ENCODE measurements at regions not wholly inside any gene's neighbourhood (a gene's known extent, or its start where the extent isn't known, plus 50 kb on each side); places are given as distances from the start of the nearest gene placed in this dataset.

DNA sequence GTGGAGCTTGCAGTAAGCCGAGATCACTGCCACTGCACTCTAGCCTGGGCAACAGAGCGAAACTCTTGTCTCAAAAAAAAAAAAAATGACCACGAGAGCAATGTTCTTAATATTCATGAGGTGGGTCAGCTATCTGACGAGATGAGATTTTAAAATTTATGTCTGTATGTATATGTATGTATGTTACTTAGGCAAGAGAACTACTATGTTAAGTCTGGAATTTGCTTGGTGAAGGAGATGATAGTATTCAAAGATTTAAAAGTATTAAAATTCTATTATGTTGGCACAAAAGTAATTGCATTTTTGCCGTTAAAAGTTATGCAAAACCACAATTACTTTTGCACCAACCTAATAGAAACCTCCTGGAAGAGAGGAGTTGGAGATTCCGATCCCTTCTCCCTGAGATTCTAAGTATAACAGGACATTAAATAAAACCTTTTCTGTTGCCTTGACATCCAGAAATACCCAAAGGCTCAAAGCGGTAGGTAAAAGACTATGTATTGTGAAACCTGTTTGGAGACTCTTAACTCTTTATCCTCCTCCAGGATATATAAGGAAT is 114.3 kb upstream of the TNS3 start:
- Histone ChIP-seq H3K4me1 (ENCODE audit: control insufficient read depth, insufficient read depth, low read length) (peaks cover 2% of the 10 kb centered on the region), H3K9me3 (ENCODE audit: control insufficient read depth, insufficient read depth, low read length) (no peaks in the 10 kb centered on the region), H3K27me3 (ENCODE audit: control insufficient read depth, insufficient read depth, low read length) (no peaks in the 10 kb centered on the region), H3K27ac (ENCODE audit: low read depth, low read length) (no peak overlapping the region), H3K36me3 (ENCODE audit: control insufficient read depth, insufficient read depth, low read length) (no peaks in the 10 kb centered on the region), H3K4me3 (ENCODE audit: low read depth, low read length) (no peak overlapping the region)
- DNase-seq (ENCODE audit: low read depth in 4 of 6, low spot score in 6 of 6): no peak
- 100% methylated on average over 2 of the region's 7 CpGs for WGBS (ENCODE audit: insufficient coverage)

DNA sequence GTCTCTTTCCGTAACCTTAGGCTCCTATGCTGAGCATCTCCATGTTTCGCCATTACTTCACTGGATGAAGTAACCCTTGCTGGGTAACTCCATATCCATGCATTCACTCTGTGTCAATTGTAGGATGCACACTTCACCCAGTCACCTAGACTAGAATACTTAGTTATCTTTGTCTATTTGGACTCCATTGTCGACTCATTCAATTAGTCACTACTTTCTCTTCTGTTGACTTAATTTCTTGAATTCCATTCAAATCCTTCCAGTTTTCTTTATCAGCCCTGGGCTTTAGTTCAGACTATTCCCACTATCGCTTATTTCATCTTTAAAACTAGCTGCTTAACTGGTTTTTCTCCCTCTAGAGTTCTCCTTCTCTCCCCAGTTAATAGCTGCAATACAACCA is 111.3 kb upstream of the TNS3 start:
- Histone ChIP-seq H3K36me3 (ENCODE audit: control insufficient read depth, insufficient read depth, low read length) (no peaks in the 10 kb centered on the region), H3K27me3 (ENCODE audit: control insufficient read depth, insufficient read depth, low read length) (no peaks in the 10 kb centered on the region), H3K27ac (ENCODE audit: low read depth, low read length) (no peak overlapping the region), H3K4me3 (ENCODE audit: low read depth, low read length) (no peak overlapping the region), H3K9me3 (ENCODE audit: control insufficient read depth, insufficient read depth, low read length) (no peaks in the 10 kb centered on the region), H3K4me1 (ENCODE audit: control insufficient read depth, insufficient read depth, low read length) (peaks cover 11% of the 10 kb centered on the region)
- WGBS (ENCODE audit: insufficient coverage): 94% methylated on average over 4 of the region's 4 CpGs
- DNase-seq (ENCODE audit: low read depth in 4 of 6, low spot score in 6 of 6): no peak

DNA sequence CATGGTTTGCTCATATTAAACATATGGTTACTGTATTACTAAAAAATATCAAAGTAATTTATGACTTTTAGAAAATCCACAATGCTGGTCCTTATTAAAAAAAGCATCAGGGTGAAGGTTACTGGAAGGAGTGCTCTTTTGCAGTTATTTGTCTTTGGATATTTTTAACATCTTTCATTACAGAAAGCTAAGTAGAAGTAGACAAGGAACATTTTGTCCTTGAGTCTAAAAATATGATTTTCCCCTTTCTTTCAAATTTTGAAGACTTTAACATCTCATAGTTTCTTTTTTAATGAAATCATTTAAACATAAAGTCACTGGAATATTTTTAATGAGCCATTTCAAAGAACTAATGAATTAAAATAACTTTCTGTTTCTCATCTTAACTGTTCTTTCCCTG is 110.1 kb upstream of the TNS3 start:
- H3K27me3 ChIP-seq (ENCODE audit: control insufficient read depth, insufficient read depth, low read length): no peaks in the 10 kb centered on the region
- DNase-seq (ENCODE audit: low read depth in 4 of 6, low spot score in 6 of 6): no peak
- H3K27ac ChIP-seq (ENCODE audit: low read depth, low read length): no peak overlapping the region
- no peaks in the 10 kb centered on the region for H3K36me3 ChIP-seq (ENCODE audit: control insufficient read depth, insufficient read depth, low read length)
- peaks cover 12% of the 10 kb centered on the region for H3K4me1 ChIP-seq (ENCODE audit: control insufficient read depth, insufficient read depth, low read length)
- no peaks in the 10 kb centered on the region for H3K9me3 ChIP-seq (ENCODE audit: control insufficient read depth, insufficient read depth, low read length)
- no peak overlapping the region for H3K4me3 ChIP-seq (ENCODE audit: low read depth, low read length)

DNA sequence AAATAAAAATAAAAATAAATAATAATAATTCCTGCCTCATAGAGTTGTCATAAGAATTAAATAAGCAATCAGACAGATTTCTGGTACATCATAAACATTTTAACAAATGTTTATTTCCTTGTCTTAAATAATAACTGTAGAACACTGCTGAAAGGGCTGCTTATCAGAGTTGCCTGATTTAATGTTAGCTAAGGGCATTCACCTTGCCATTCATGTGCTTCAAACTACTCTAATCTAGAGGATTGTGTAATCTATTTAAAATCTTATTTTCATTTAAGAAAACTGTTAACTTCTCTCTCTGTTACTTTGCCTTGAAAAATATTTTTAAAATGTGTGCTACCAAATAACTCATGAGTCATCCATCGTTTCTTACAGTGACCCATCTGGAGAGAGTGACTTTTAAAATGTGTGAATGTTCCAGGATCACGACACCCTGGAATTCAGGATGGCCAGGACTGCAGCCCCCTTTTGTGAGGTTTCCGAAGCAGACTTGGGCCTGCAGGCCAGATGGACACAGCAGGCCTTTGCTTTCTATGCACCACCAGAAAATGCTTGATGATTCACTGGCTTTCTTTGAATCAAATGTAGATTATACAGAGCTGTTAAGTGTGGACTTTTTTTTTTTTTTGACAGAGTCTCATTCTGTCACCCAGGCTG is 109.1 kb upstream of the TNS3 start:
- Histone ChIP-seq H3K27ac (ENCODE audit: low read depth, low read length) (no peak overlapping the region), H3K36me3 (ENCODE audit: control insufficient read depth, insufficient read depth, low read length) (no peaks in the 10 kb centered on the region), H3K27me3 (ENCODE audit: control insufficient read depth, insufficient read depth, low read length) (no peaks in the 10 kb centered on the region), H3K9me3 (ENCODE audit: control insufficient read depth, insufficient read depth, low read length) (no peaks in the 10 kb centered on the region), H3K4me1 (ENCODE audit: control insufficient read depth, insufficient read depth, low read length) (peaks cover 12% of the 10 kb centered on the region), H3K4me3 (ENCODE audit: low read depth, low read length) (no peak overlapping the region)
- peak in 1 of 6 donors; percentile 46 for DNase-seq (ENCODE audit: low read depth in 4 of 6, low spot score in 6 of 6)
- WGBS (ENCODE audit: insufficient coverage): 50% methylated on average over 1 of the region's 3 CpGs

DNA sequence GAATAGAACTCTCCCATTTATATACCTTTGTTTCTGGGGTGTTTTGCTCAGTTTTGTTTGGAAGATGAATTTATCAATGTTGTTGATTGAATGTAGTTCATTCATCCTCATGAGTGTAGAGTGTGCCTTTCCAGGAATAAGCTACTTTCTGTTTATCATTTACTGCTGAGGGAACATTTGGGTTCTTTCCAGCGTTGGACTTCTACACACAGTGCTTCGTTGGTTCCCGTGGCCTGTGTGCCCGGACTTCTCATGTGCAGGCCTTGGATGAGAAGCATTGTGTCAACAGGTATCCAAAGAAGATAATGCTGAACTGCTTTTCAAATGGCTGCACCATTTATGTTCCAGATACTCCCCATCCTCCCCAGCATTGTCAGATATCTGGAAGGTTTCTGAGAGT is 107.6 kb upstream of the TNS3 start:
- H3K4me3 ChIP-seq (ENCODE audit: low read depth, low read length): no peak overlapping the region
- peaks cover 12% of the 10 kb centered on the region for H3K4me1 ChIP-seq (ENCODE audit: control insufficient read depth, insufficient read depth, low read length)
- WGBS (ENCODE audit: insufficient coverage): no CpG with 5 or more reads among the region's 4 CpGs
- no peaks in the 10 kb centered on the region for H3K36me3 ChIP-seq (ENCODE audit: control insufficient read depth, insufficient read depth, low read length)
- peak overlapping the region; percentile 76 for H3K27ac ChIP-seq (ENCODE audit: low read depth, low read length)
- no peaks in the 10 kb centered on the region for H3K9me3 ChIP-seq (ENCODE audit: control insufficient read depth, insufficient read depth, low read length)
- DNase-seq (ENCODE audit: low read depth in 4 of 6, low spot score in 6 of 6): peak in 1 of 6 donors; percentile 46
- no peaks in the 10 kb centered on the region for H3K27me3 ChIP-seq (ENCODE audit: control insufficient read depth, insufficient read depth, low read length)

DNA sequence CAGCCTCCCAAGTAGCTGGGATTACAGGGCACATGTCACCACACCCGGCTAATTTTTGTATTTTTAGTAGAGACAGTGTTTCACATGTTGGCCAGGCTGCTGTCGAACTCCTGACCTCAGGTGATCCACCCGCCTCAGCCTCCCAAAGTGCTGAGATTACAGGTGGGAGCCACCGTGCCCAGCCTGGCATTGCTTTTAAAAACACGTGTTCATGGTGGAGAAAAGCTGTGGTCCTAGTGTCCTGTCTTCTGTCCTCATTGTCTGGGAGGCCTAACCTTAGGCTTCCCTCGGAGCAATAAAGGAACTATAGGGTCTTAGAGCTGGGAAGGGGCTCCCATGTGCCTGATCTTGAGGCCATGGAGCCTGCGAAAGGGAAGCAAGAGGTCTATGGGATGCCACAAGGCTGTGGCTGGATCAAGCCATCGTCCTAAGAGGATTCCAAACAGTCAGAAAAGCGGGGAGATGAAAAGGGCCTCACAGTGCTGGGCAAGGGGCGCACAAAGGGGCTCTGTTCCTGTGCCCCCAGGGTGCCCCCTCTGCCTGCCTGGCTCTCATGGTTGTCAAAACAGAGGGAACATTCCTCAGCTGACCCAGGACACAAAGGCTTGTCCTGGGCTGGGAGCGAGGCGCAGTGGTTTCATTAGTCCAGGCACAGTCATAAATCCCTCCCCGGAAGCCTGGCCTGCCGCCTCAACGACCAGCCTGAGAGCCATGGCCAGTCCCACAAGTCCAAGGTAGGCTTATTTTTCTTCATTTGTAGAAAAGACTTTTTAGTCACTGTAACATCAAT is 106.6 kb upstream of the TNS3 start:
- Histone ChIP-seq H3K27me3 (ENCODE audit: control insufficient read depth, insufficient read depth, low read length) (no peaks in the 10 kb centered on the region), H3K4me3 (ENCODE audit: low read depth, low read length) (no peak overlapping the region), H3K4me1 (ENCODE audit: control insufficient read depth, insufficient read depth, low read length) (peaks cover 16% of the 10 kb centered on the region), H3K9me3 (ENCODE audit: control insufficient read depth, insufficient read depth, low read length) (no peaks in the 10 kb centered on the region), H3K27ac (ENCODE audit: low read depth, low read length) (peak overlapping the region; percentile 76), H3K36me3 (ENCODE audit: control insufficient read depth, insufficient read depth, low read length) (no peaks in the 10 kb centered on the region)
- WGBS (ENCODE audit: insufficient coverage): 48% methylated on average over 10 of the region's 15 CpGs
- DNase-seq (ENCODE audit: low read depth in 4 of 6, low spot score in 6 of 6): peak in 2 of 6 donors; percentile 71 to 75

- H3K27me3 ChIP-seq (ENCODE audit: control insufficient read depth, insufficient read depth, low read length): no peaks in the 10 kb centered on the region
- no peak overlapping the region for H3K27ac ChIP-seq (ENCODE audit: low read depth, low read length)
- H3K4me1 ChIP-seq (ENCODE audit: control insufficient read depth, insufficient read depth, low read length): peaks cover 12% of the 10 kb centered on the region
- no peak for DNase-seq (ENCODE audit: low read depth in 4 of 6, low spot score in 6 of 6)
- no peak overlapping the region for H3K4me3 ChIP-seq (ENCODE audit: low read depth, low read length)
- WGBS (ENCODE audit: insufficient coverage): 86% methylated on average over 1 of the region's 5 CpGs
- H3K9me3 ChIP-seq (ENCODE audit: control insufficient read depth, insufficient read depth, low read length): no peaks in the 10 kb centered on the region
- H3K36me3 ChIP-seq (ENCODE audit: control insufficient read depth, insufficient read depth, low read length): no peaks in the 10 kb centered on the region
Observed at GRCh38 chr7:47685712-47686376, 103.9 kb upstream of the TNS3 start.

DNA sequence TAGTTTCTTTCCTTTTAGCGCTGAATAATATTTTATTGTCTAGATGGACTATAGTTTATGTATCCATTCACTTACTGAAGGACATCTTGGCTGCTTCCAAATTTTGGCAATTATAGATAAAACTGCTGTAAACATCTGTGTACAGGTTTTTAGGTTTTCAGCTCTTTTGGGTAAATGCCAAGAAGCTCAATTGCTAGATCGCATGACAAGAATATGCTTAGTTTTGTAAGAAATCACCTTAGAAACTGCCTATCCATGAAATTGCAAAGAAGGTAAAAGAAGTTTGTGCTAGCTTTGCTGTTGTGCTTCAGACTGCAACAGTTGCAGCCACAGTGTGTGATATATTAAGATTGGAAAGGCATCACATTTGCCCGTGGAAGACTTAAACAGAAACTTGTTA is 103.2 kb upstream of the TNS3 start:
- Histone ChIP-seq H3K9me3 (ENCODE audit: control insufficient read depth, insufficient read depth, low read length) (no peaks in the 10 kb centered on the region), H3K27ac (ENCODE audit: low read depth, low read length) (no peak overlapping the region), H3K4me1 (ENCODE audit: control insufficient read depth, insufficient read depth, low read length) (peaks cover 15% of the 10 kb centered on the region), H3K4me3 (ENCODE audit: low read depth, low read length) (no peak overlapping the region), H3K27me3 (ENCODE audit: control insufficient read depth, insufficient read depth, low read length) (no peaks in the 10 kb centered on the region), H3K36me3 (ENCODE audit: control insufficient read depth, insufficient read depth, low read length) (no peaks in the 10 kb centered on the region)
- 80% methylated on average over 1 of the region's 3 CpGs for WGBS (ENCODE audit: insufficient coverage)
- DNase-seq (ENCODE audit: low read depth in 4 of 6, low spot score in 6 of 6): peak in 1 of 6 donors; percentile 44

- Histone ChIP-seq H3K27ac (ENCODE audit: low read depth, low read length) (no peak overlapping the region), H3K27me3 (ENCODE audit: control insufficient read depth, insufficient read depth, low read length) (no peaks in the 10 kb centered on the region), H3K9me3 (ENCODE audit: control insufficient read depth, insufficient read depth, low read length) (no peaks in the 10 kb centered on the region), H3K4me1 (ENCODE audit: control insufficient read depth, insufficient read depth, low read length) (peaks cover 15% of the 10 kb centered on the region), H3K4me3 (ENCODE audit: low read depth, low read length) (no peak overlapping the region), H3K36me3 (ENCODE audit: control insufficient read depth, insufficient read depth, low read length) (no peaks in the 10 kb centered on the region)
- WGBS (ENCODE audit: insufficient coverage): 57% methylated on average over 2 of the region's 5 CpGs
- DNase-seq (ENCODE audit: low read depth in 4 of 6, low spot score in 6 of 6): no peak
Observed at GRCh38 chr7:47684728-47685127, 102.8 kb upstream of the TNS3 start.
